Endothelial cell of hepatic sinusoid (primary cell): ENCODE measurements at regions not wholly inside any gene's neighbourhood (a gene's known extent, or its start where the extent isn't known, plus 50 kb on each side); places are given as distances from the start of the nearest gene placed in this dataset.
"Not testable (repeated sequence)": the region's sequence is repeated elsewhere in the genome, so short reads cannot be mapped to it uniquely, and the experiment has no call there.

ENCODE experiments used
- in situ Hi-C: cut with HindIII; loops from 2 replicates; pipeline ENCODE4 v1.10.0; 2017; ENCODE audit warnings: low sequenced_read_pairs

DNA sequence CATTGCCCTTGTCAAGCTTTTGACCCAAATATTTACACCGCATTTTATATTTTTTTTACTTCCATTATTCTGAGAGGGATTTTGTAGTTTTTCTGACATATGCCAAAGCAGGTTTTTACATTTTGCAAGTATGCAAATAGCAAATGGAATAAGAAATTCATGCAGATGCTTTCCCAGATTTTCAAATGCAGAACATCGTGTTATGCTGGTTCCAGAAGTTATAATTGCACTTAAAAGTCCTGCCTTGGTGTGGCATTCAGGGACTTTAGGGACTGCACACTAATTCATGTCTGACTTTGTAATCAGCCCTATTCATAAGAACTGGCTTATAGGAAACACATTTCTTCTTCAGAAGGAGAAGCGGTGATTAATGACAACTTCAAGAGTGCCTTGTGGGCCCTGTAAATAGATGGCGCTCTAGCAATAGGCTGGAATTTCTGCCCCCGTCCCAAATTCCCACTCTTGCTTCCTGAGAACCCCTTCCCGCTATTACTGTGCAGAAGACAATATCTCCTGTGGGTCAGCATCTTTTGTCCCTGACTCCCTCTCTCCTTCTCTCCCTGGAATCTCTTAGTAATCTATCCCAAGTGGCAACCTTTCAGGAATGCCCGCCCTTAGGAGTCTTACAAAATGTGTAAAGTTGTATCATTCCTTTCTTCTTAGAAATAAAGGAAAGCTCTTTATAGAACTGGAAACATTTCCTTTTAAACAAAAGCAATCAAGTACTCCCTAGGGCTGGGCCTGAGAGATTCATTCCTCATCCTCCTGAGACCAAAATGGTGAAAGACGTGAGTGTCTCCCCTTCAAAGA lies 264.0 kb downstream of the INHBA start:
- in situ Hi-C loops = no loop called here

DNA sequence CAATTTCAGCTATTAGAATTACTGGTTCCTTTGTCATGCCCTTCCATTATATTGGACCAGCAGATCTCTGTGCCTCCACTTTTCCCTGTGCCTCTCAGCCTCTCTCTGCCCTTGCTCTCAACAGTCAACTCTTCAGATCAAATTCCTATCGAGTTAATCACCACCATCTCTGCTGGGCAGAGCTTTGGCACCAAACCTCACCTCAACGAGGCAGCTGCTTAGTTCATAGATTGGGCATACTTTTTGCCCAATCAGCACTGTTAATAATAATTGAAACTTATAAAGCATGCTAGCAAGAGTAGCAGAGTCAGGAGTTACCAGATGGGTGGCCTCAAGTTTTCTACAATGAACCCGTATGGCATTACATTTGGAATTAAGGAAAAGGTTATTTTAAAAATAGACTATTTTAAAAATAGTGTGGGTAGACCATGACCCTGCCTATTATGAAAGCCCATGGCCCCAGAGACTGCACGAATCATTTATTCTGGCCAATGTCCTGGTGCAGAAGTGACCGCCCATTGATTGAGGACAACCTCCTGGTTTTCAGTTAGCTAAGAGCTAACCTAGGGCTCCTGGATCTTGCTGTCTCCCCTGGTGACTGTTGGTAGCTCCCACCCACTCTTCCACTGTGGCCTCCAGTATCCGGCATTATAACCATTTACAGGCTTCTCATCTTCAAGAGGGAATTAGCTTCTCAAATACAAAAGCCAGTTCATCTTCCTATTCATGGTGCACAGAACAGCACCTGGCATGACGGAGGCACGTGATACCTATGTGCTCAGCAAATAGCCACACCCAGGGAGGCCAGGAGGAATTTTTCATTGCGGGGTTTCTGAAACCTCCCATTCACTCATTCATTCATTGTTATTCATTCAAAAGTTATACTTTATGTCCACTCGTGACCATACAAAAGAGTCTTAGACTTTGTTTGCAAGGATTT lies 265.4 kb downstream of the INHBA start:
- in situ Hi-C loops = no loop called here

DNA sequence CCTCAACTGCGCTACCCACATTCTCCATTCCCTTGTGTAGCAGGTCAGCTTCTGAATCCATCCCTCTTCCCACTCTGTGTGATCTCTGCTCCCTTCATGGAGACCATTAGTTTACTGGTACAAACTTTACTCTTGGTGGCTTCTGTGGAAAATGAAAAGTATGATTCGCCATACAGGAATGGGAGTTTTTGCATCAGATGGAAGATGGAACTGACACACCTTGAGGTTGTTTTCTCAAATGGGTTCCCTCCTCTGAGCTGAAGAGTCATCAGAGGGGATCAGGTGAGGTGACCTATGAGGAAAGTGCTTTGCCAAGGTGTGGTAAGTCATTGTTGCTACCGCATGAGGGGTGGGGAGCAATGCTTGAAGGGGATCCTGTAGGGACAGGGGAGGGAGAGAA lies 266.8 kb downstream of the INHBA start:
- in situ Hi-C loops = no loop called here

DNA sequence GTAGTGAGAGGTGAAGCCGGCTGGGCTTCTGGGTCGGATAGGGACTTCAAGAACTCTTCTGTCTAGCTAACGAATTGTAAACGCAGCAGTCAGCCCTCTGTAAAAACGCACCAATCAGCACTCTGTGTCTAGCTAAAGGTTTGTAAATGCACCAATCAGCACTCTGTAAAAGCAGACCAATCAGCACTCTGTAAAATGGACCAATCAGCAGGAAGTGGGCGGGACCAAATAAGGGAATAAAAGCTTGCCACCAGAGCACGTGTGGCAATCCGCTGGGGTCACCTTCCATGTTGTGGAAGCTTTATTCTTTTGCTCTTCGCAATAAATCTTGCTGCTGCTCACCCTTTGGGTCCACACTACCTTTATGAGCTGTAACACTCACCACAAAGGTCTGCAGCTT lies 267.9 kb downstream of the INHBA start:
- in situ Hi-C loops = not testable (repeated sequence)

GRCh38 chr7:41431671-41432070 lies 271.2 kb downstream of the INHBA start:
- in situ Hi-C loops = no loop called here

- in situ Hi-C loops = no loop called here
Measured at GRCh38 chr7:41428381-41428780, 274.5 kb downstream of the INHBA start.

- in situ Hi-C loops = no loop called here
Measured at GRCh38 chr7:41425926-41426325, 277.0 kb downstream of the INHBA start.

DNA sequence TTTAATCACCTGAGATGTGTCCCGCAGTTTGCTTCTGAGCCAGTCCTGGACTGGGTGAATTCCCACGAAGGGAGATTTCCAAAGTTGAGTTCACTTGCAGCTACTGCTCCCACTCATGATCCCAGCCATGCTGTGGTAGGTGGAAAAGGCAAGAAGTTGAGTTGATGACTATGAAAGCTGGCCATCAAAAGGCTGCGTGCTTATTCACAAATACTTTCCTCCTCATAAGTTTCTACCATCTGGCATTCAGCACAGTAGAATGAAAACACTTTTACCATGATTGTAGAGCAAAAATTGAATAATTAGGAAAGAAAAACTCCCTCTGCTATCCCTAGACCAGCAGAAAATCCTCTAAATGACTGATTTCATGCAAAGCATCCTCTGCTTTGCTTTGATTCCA lies 281.8 kb downstream of the INHBA start:
- in situ Hi-C loops = no loop called here

- in situ Hi-C loops = no loop called here
Measured at GRCh38 chr7:41420421-41420820, 282.5 kb downstream of the INHBA start.

DNA sequence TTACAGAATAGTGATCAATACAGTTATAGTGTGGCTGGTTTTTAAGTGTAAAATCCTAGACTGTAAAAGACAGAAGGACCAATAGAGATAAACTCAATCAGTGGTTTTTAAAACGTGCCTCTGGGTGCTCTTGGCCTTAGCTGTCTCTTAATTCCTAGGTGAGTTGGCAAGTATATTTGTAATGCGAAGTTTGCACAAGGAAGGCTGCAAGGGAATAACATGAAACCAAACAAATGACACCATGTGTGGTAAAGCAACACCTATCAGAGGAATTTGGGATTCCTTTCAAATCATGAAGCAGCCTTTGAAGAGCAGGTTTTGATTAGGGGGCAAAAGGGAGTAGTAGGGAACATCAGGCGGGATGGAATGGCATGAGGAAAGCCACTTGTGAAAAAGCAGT lies 284.6 kb downstream of the INHBA start:
- in situ Hi-C loops = no loop called here

GRCh38 chr7:41416208-41416595 lies 286.7 kb downstream of the INHBA start:
- in situ Hi-C loops = no loop called here

- in situ Hi-C loops = no loop called here
Measured at GRCh38 chr7:41415471-41416207, 287.3 kb downstream of the INHBA start.

DNA sequence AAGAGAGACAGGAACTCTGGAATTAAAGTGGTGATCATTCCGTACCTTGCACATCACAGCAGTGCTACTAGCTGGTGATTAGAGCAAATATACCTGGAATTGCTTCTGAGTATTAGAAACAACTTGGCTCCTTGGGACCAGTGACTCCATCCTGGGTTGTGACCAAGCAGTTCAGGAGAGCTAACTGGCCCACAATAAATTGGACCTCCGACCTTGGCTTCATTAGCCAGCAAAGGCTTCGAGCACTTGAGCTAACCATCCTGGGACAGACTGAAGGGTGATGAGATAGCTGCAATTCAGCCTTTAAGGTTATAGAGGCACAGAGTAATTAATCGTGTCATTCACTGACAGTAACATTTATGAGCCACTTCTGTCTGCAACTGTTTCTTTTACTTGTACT lies 287.8 kb downstream of the INHBA start:
- in situ Hi-C loops = no loop called here

- in situ Hi-C loops = loop anchor here (5.0 kb wide), 1 partner anchor 63 kb away; no protein-coding TSS in a partner anchor
Measured at GRCh38 chr7:41404375-41405074, 298.4 kb downstream of the INHBA start.

GRCh38 chr7:41403291-41403690 lies 299.6 kb downstream of the INHBA start:
- in situ Hi-C loops = no loop called here

- in situ Hi-C loops = no loop called here
Measured at GRCh38 chr7:41401833-41402232, 301.1 kb downstream of the INHBA start.

DNA sequence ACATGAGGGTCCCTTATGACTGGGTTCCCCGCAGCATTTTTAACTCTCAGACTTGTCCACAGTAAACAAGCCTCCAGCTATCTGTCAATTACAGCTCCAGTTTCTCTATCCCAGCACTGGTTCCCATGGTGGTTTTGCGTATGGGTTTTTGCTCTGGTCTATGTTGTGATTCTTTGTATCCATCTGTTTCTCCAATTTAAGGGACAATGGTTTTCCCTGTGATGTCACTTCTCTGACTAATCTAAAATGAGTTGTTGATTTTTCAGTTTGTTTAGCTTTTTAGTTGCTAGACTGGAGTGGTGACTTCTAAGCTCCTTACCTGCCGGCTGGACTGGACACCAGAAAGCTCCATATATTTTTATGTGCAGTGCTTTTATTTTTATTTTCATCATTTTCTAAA lies 303.7 kb downstream of the INHBA start:
- in situ Hi-C loops = no loop called here

GRCh38 chr7:41391818-41392217 lies 311.1 kb downstream of the INHBA start:
- in situ Hi-C loops = no loop called here

GRCh38 chr7:41388933-41389332 lies 314.0 kb downstream of the INHBA start:
- in situ Hi-C loops = loop anchor here (5.0 kb wide), 1 partner anchor 37 kb away; no protein-coding TSS in a partner anchor

- in situ Hi-C loops = loop anchor here (5.0 kb wide), 1 partner anchor 34 kb away; no protein-coding TSS in a partner anchor
Measured at GRCh38 chr7:41385996-41386395, 316.9 kb downstream of the INHBA start.
